ENCODE measurements at regions not wholly inside any gene's neighbourhood (a gene's known extent, or its start where the extent isn't known, plus 50 kb on each side); places are given as distances from the start of the nearest gene placed in this dataset.
A peak's percentile ranks its signal among the peaks of the same experiment; 100 is the strongest.
"Not testable (repeated sequence)": the region's sequence is repeated elsewhere in the genome, so short reads cannot be mapped to it uniquely, and the experiment has no call there.

GRCh38 chr11:103805688-103806009 lies 230.8 kb upstream of the DDI1 start:
- DNase-seq = no peak

- no peak for DNase-seq
Observed at GRCh38 chr11:103806130-103806895, 230.1 kb upstream of the DDI1 start.

- no peak for DNase-seq
Observed at GRCh38 chr11:103807806-103808205, 228.6 kb upstream of the DDI1 start.

GRCh38 chr11:103808252-103808651 lies 228.2 kb upstream of the DDI1 start:
- no peak for DNase-seq

- DNase-seq = no peak
Observed at GRCh38 chr11:103811870-103812455, 224.5 kb upstream of the DDI1 start.

GRCh38 chr11:103812680-103813079 lies 223.8 kb upstream of the DDI1 start:
- DNase-seq = no peak

- DNase-seq = not testable (repeated sequence)
Observed at GRCh38 chr11:103820345-103820744, 216.1 kb upstream of the DDI1 start.

- no peak for DNase-seq
Observed at GRCh38 chr11:103824116-103824515, 212.3 kb upstream of the DDI1 start.

GRCh38 chr11:103825469-103825868 lies 211.0 kb upstream of the DDI1 start:
- DNase-seq = no peak

- DNase-seq = no peak
Observed at GRCh38 chr11:103826856-103827255, 209.6 kb upstream of the DDI1 start.

- DNase-seq = no peak
Observed at GRCh38 chr11:103829596-103829995, 206.8 kb upstream of the DDI1 start.

GRCh38 chr11:103830205-103830604 lies 206.2 kb upstream of the DDI1 start:
- no peak for DNase-seq

GRCh38 chr11:103832762-103833161 lies 203.7 kb upstream of the DDI1 start:
- DNase-seq = no peak

- DNase-seq = no peak
Observed at GRCh38 chr11:103842191-103842590, 194.2 kb upstream of the DDI1 start.

GRCh38 chr11:103842795-103843194 lies 193.6 kb upstream of the DDI1 start:
- peak; percentile 67 for DNase-seq

- DNase-seq = no peak
Observed at GRCh38 chr11:103844327-103845215, 191.9 kb upstream of the DDI1 start.

- no peak for DNase-seq
Observed at GRCh38 chr11:103845331-103845730, 191.1 kb upstream of the DDI1 start.

GRCh38 chr11:103848686-103849085 lies 187.8 kb upstream of the DDI1 start:
- no peak for DNase-seq

GRCh38 chr11:103849366-103849765 lies 187.1 kb upstream of the DDI1 start:
- no peak for DNase-seq

- DNase-seq = no peak
Observed at GRCh38 chr11:103850419-103851165, 185.8 kb upstream of the DDI1 start.

GRCh38 chr11:103851166-103851651 lies 185.2 kb upstream of the DDI1 start:
- DNase-seq = peak; percentile 29

Measured in tongue (tissue), 1 donor.